ENCODE measurements at regions not wholly inside any gene's neighbourhood (a gene's known extent, or its start where the extent isn't known, plus 50 kb on each side); places are given as distances from the start of the nearest gene placed in this dataset.

GRCh38 chr2:193231634-193232033 lies 1036.9 kb upstream of the TMEFF2 start:
- Mint-ChIP-seq H3K4me1 (ENCODE audit: unreplicated experiment) (peaks cover 4% of the 10 kb centered on the region), H3K36me3 (ENCODE audit: unreplicated experiment) (no peaks in the 10 kb centered on the region), H3K4me3 (ENCODE audit: unreplicated experiment) (no peak overlapping the region), H3K9me3 (ENCODE audit: unreplicated experiment) (peaks cover 10% of the 10 kb centered on the region), H3K27ac (ENCODE audit: unreplicated experiment) (no peak overlapping the region), H3K27me3 (ENCODE audit: unreplicated experiment) (no peaks in the 10 kb centered on the region)
- no peak for TF ChIP-seq CTCF (IDR thresholded peaks at IDR 0.05)
- no peak for DNase-seq (ENCODE audit: extremely low spot score, unreplicated experiment)

- TF ChIP-seq CTCF (IDR thresholded peaks at IDR 0.05), result no peak
- H3K9me3 Mint-ChIP-seq (ENCODE audit: unreplicated experiment), result peaks cover 7% of the 10 kb centered on the region
- H3K4me1 Mint-ChIP-seq (ENCODE audit: unreplicated experiment), result peaks cover 4% of the 10 kb centered on the region
- H3K36me3 Mint-ChIP-seq (ENCODE audit: unreplicated experiment), result no peaks in the 10 kb centered on the region
- H3K27me3 Mint-ChIP-seq (ENCODE audit: unreplicated experiment), result no peaks in the 10 kb centered on the region
- no peak for DNase-seq (ENCODE audit: extremely low spot score, unreplicated experiment)
- H3K27ac Mint-ChIP-seq (ENCODE audit: unreplicated experiment), result no peak overlapping the region
- no peak overlapping the region for H3K4me3 Mint-ChIP-seq (ENCODE audit: unreplicated experiment)
Measured at GRCh38 chr2:193228276-193228675, 1033.5 kb upstream of the TMEFF2 start.

- H3K9me3 Mint-ChIP-seq (ENCODE audit: unreplicated experiment), result peaks cover 4% of the 10 kb centered on the region
Measured at GRCh38 chr2:193222454-193222853, 1027.7 kb upstream of the TMEFF2 start.

GRCh38 chr2:193219413-193219812 lies 1024.7 kb upstream of the TMEFF2 start:
- H3K4me3 Mint-ChIP-seq (ENCODE audit: unreplicated experiment), result no peak overlapping the region
- no peak overlapping the region for H3K27ac Mint-ChIP-seq (ENCODE audit: unreplicated experiment)
- TF ChIP-seq CTCF (IDR thresholded peaks at IDR 0.05), result no peak
- DNase-seq (ENCODE audit: extremely low spot score, unreplicated experiment), result no peak
- no peaks in the 10 kb centered on the region for H3K36me3 Mint-ChIP-seq (ENCODE audit: unreplicated experiment)
- H3K4me1 Mint-ChIP-seq (ENCODE audit: unreplicated experiment), result peaks cover 8% of the 10 kb centered on the region
- H3K9me3 Mint-ChIP-seq (ENCODE audit: unreplicated experiment), result no peaks in the 10 kb centered on the region
- H3K27me3 Mint-ChIP-seq (ENCODE audit: unreplicated experiment), result no peaks in the 10 kb centered on the region

More at GRCh38 chr2:193222454-193222853, 1027.7 kb upstream of the TMEFF2 start:
- H3K27ac Mint-ChIP-seq (ENCODE audit: unreplicated experiment), result no peak overlapping the region
- no peaks in the 10 kb centered on the region for H3K36me3 Mint-ChIP-seq (ENCODE audit: unreplicated experiment)
- H3K4me3 Mint-ChIP-seq (ENCODE audit: unreplicated experiment), result no peak overlapping the region
- TF ChIP-seq CTCF (IDR thresholded peaks at IDR 0.05), result no peak
- peaks cover 8% of the 10 kb centered on the region for H3K4me1 Mint-ChIP-seq (ENCODE audit: unreplicated experiment)
- no peak for DNase-seq (ENCODE audit: extremely low spot score, unreplicated experiment)
- H3K27me3 Mint-ChIP-seq (ENCODE audit: unreplicated experiment), result no peaks in the 10 kb centered on the region

DNA sequence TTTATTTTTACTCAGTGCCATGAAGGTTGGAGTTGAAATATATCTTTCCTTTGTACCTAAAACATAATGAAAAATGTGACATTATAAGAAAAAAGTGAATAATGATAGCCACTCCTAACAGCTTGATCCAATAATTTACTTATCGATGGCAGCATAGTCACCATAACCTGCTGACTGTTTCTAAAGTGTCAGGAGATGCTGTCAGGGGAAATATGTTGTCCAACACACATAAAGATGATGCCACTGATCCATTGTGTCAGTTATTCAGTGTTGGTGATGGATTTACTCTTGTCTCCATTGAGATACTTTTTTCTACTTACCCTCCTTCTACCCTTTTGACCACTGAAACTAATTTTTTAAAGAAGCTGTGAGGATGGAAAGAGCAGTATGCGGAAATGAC lies 1006.9 kb upstream of the TMEFF2 start:
- DNase-seq (ENCODE audit: extremely low spot score, unreplicated experiment), result no peak
- H3K27ac Mint-ChIP-seq (ENCODE audit: unreplicated experiment), result no peak overlapping the region
- TF ChIP-seq CTCF (IDR thresholded peaks at IDR 0.05), result no peak
- no peak overlapping the region for H3K4me3 Mint-ChIP-seq (ENCODE audit: unreplicated experiment)
- H3K4me1 Mint-ChIP-seq (ENCODE audit: unreplicated experiment), result no peaks in the 10 kb centered on the region
- no peaks in the 10 kb centered on the region for H3K36me3 Mint-ChIP-seq (ENCODE audit: unreplicated experiment)
- no peaks in the 10 kb centered on the region for H3K27me3 Mint-ChIP-seq (ENCODE audit: unreplicated experiment)
- H3K9me3 Mint-ChIP-seq (ENCODE audit: unreplicated experiment), result peaks cover 10% of the 10 kb centered on the region

All from osteocyte (in vitro differentiated cells).